Activated CD8-positive, alpha-beta T cell treated with anti-CD3 and anti-CD28 coated beads for 36 hours (primary cell): ENCODE measurements at regions not wholly inside any gene's neighbourhood (a gene's known extent, or its start where the extent isn't known, plus 50 kb on each side); places are given as distances from the start of the nearest gene placed in this dataset.

Experiments
- ATAC-seq: fragments of 200-7000 bp; cut with Tn5 transposase; one replicate; pipeline ENCODE4 v1.10.0; 2021; ENCODE audit warnings: mild to moderate bottlenecking, moderate library complexity
- CTCF ChIA-PET: fragments of 350-600 bp; sonication (Branson Sonifier 250); formaldehyde crosslinking; loops from one replicate; lab custom pipeline; 2021; ENCODE audit warnings: antibody characterized with exemption; lab: Charles Lee
- POLR2A ChIA-PET: fragments of 350-600 bp; sonication (Branson Sonifier 250); formaldehyde crosslinking; loops from one replicate; lab custom pipeline; 2021; ENCODE audit warnings: antibody characterized with exemption; lab: Charles Lee
- DNase-seq: peaks from one replicate; pipeline ENCODE4 v3.0.0-alpha.2; 2020
- H3K27ac Mint-ChIP-seq: one replicate; pipeline ENCODE4 v1.8.0; 2021; ENCODE audit warnings: mild to moderate bottlenecking, mixed read lengths
- H3K27me3 Mint-ChIP-seq: one replicate; pipeline ENCODE4 v1.8.0; 2021; ENCODE audit warnings: mixed read lengths
- H3K36me3 Mint-ChIP-seq: one replicate; pipeline ENCODE4 v1.8.0; 2021; ENCODE audit warnings: low read depth, mixed read lengths
- H3K4me1 Mint-ChIP-seq: one replicate; pipeline ENCODE4 v1.8.0; 2021; ENCODE audit warnings: low read depth, mixed read lengths
- H3K4me3 Mint-ChIP-seq: one replicate; pipeline ENCODE4 v1.8.0; 2021; ENCODE audit warnings: mild to moderate bottlenecking, moderate library complexity, mixed read lengths
- H3K9me3 Mint-ChIP-seq: one replicate; pipeline ENCODE4 v1.8.0; 2021; ENCODE audit warnings: mixed read lengths
- CTCF ChIP-seq: fragments of 200-600 bp; IDR thresholded peaks from one replicate; pipeline ENCODE4 v1.8.0; 2022; ENCODE audit warnings: antibody characterized with exemption, mild to moderate bottlenecking
- intact Hi-C: fragments of 100-400 bp; cut with micrococcal nuclease; formaldehyde crosslinking; loops from one replicate; pipeline ENCODE4 v1.10.0; 2022

DNA sequence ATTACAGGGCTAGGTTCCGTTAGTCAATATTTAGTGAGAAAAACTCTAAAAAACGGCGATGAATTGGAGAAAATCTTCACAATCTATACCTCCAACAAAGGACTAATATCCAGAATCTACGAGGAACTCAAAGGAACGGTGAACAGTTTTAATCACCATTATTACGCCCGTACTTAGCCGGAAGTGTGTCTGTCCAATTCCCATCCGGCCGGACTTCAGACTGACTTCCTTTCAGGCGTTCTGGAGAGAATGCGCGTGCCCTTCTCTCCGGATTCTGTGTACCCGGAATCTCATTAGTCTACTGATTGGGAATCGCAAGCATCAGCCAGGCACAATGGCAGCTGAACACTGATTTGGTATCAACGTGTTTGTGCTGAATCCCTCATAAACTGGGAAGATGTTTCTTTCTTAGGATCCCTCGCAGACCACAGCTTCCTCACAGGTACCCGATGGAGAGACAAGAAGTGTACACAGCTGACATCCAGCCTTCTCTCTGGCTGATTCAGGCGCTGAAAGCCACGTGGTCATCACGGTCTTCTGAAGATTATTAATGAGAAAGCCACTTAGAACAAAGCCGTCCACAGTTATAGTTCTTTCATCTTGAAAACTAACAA lies 239.9 kb downstream of the ZNF516 start:
- no peak for DNase-seq
- peaks cover 4% of the 10 kb centered on the region for H3K27me3 Mint-ChIP-seq
- no peak for TF ChIP-seq CTCF
- no peaks in the 10 kb centered on the region for H3K9me3 Mint-ChIP-seq
- ATAC-seq: no peak
- POLR2A ChIA-PET: no interaction called here
- H3K27ac Mint-ChIP-seq: no peak overlapping the region
- no peak overlapping the region for H3K4me3 Mint-ChIP-seq
- CTCF ChIA-PET: no interaction called here
- intact Hi-C loops: no loop called here
- no peaks in the 10 kb centered on the region for H3K4me1 Mint-ChIP-seq
- no peaks in the 10 kb centered on the region for H3K36me3 Mint-ChIP-seq

DNA sequence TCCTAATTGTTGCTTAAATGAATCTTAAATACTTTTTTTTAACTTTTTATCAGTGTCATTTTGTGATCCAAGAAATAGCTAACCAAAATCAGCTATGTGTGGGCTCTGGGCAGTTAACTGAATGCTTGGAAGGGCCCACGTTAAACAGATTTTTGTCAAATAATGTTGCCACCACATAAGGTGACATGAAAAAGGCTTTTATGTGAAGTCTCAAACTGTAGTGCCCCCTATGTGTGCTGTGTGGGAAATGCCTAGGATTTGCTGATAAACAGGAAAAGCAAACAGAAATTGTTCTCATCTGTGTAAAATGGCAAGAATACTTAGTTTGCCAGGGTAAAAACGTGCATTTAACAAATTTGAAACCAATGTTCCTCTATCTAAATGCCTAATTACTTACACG lies 242.2 kb downstream of the ZNF516 start:
- intact Hi-C loops: no loop called here
- DNase-seq (peak; percentile 32), ATAC-seq (no peak)
- no peak overlapping the region for H3K4me3 Mint-ChIP-seq
- ChIA-PET CTCF (interaction anchor here (1.0 to 1.5 kb wide), 2 partner anchors 9 to 85 kb away, joined by 3 read pairs; no protein-coding TSS in a partner anchor), POLR2A (no interaction called here)
- peak; percentile 21 for TF ChIP-seq CTCF
- H3K9me3 Mint-ChIP-seq: no peaks in the 10 kb centered on the region
- no peaks in the 10 kb centered on the region for H3K36me3 Mint-ChIP-seq
- no peaks in the 10 kb centered on the region for H3K4me1 Mint-ChIP-seq
- no peak overlapping the region for H3K27ac Mint-ChIP-seq
- peaks cover 1% of the 10 kb centered on the region for H3K27me3 Mint-ChIP-seq

GRCh38 chr18:76252139-76252538 lies 242.9 kb downstream of the ZNF516 start:
- no peaks in the 10 kb centered on the region for H3K4me1 Mint-ChIP-seq
- H3K27me3 Mint-ChIP-seq: peaks cover 1% of the 10 kb centered on the region
- no peaks in the 10 kb centered on the region for H3K9me3 Mint-ChIP-seq
- H3K36me3 Mint-ChIP-seq: no peaks in the 10 kb centered on the region
- no peak overlapping the region for H3K27ac Mint-ChIP-seq
- POLR2A ChIA-PET: no interaction called here
- CTCF ChIA-PET: interaction anchor here (1.0 to 1.5 kb wide), 2 partner anchors 10 to 84 kb away, joined by 3 read pairs; no protein-coding TSS in a partner anchor
- DNase-seq (no peak), ATAC-seq (no peak)
- intact Hi-C loops: no loop called here
- H3K4me3 Mint-ChIP-seq: no peak overlapping the region
- no peak for TF ChIP-seq CTCF

DNA sequence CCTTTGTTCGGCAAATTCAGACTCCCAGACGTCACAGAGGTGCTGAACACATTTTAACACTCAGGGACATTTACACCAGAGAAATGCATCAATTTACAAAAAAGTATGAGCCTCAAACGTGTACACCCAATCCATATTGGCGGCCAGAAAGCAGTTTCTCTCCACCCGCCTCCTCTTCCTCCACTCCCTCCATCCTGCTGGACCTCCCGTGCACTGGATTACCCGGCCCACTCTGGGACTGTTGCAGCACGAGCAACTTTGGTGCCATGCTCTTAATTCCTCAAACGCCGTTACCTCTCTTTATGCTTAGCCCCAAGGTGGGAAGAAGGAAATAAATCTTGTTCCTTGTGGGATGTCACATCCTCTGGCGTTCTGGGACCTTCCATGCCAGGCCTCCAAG lies 243.4 kb downstream of the ZNF516 start:
- Mint-ChIP-seq H3K27me3 (peaks cover 1% of the 10 kb centered on the region), H3K4me3 (no peak overlapping the region)
- ATAC-seq: no peak

More for the DNA sequence above, 243.4 kb downstream of the ZNF516 start:
- ChIA-PET CTCF (no interaction called here), POLR2A (no interaction called here)
- Mint-ChIP-seq H3K9me3 (no peaks in the 10 kb centered on the region), H3K27ac (no peak overlapping the region), H3K4me1 (no peaks in the 10 kb centered on the region), H3K36me3 (no peaks in the 10 kb centered on the region)
- no peak for TF ChIP-seq CTCF
- DNase-seq: no peak
- intact Hi-C loops: no loop called here
